NB4 (cell line): ENCODE measurements at regions not wholly inside any gene's neighbourhood (a gene's known extent, or its start where the extent isn't known, plus 50 kb on each side); places are given as distances from the start of the nearest gene placed in this dataset.

Experiments used
- DNase-seq: peaks from one replicate; pipeline ENCODE4 v3.0.0; 2010; ENCODE audit warnings: low read depth
- H3K4me3 ChIP-seq: one replicate; pipeline ENCODE4 v1.5.1; 2011; ENCODE audit warnings: mild to moderate bottlenecking, low read depth, low read length, moderate library complexity
- CTCF ChIP-seq: IDR thresholded peaks from one replicate; pipeline ENCODE4 v1.5.1; 2012; ENCODE audit warnings: low read depth, low read length
- MAX ChIP-seq: IDR thresholded peaks from 2 replicates; pipeline ENCODE4 v1.6.1; 2011; ENCODE audit warnings: low read depth, low read length
- MYC ChIP-seq: IDR thresholded peaks from 2 replicates; pipeline ENCODE4 v1.6.1; 2011; ENCODE audit warnings: low read depth, low read length
- POLR2A ChIP-seq: IDR thresholded peaks from 2 replicates; pipeline ENCODE4 v1.6.1; 2011; ENCODE audit warnings: mild to moderate bottlenecking; ENCODE audit not compliant: insufficient read length; ENCODE audit errors: extremely low read depth

GRCh38 chr12:97616946-97617345 is 154.3 kb downstream of the RMST start:
- TF ChIP-seq MAX = no peak
- no peak for TF ChIP-seq POLR2A
- no peak for TF ChIP-seq CTCF
- TF ChIP-seq MYC = no peak
- DNase-seq = no peak

GRCh38 chr12:97628962-97629361 is 166.4 kb downstream of the RMST start:
- TF ChIP-seq MYC = no peak
- no peak for TF ChIP-seq MAX
- TF ChIP-seq POLR2A = no peak
- no peak for TF ChIP-seq CTCF
- no peak for DNase-seq
- no peak overlapping the region for H3K4me3 ChIP-seq

More at GRCh38 chr12:97616946-97617345, 154.3 kb downstream of the RMST start:
- no peak overlapping the region for H3K4me3 ChIP-seq

- TF ChIP-seq MAX = no peak
- no peak overlapping the region for H3K4me3 ChIP-seq
- DNase-seq = no peak
Observed at GRCh38 chr12:97629382-97629781, 166.8 kb downstream of the RMST start.

GRCh38 chr12:97630356-97630755 is 167.8 kb downstream of the RMST start:
- DNase-seq = no peak
- no peak overlapping the region for H3K4me3 ChIP-seq
- TF ChIP-seq POLR2A (no peak), MYC (no peak), MAX (no peak), CTCF (no peak)

- H3K4me3 ChIP-seq = no peak overlapping the region
- no peak for DNase-seq
- TF ChIP-seq MAX = no peak
- TF ChIP-seq MYC = no peak
- no peak for TF ChIP-seq POLR2A
- no peak for TF ChIP-seq CTCF
Observed at GRCh38 chr12:97630875-97631274, 168.3 kb downstream of the RMST start.

- H3K4me3 ChIP-seq = no peak overlapping the region
- TF ChIP-seq CTCF = no peak
- TF ChIP-seq MYC = no peak
- no peak for TF ChIP-seq POLR2A
- TF ChIP-seq MAX = no peak
- no peak for DNase-seq
Observed at GRCh38 chr12:97637770-97638169, 175.2 kb downstream of the RMST start.
